ENCODE measurements at regions not wholly inside any gene's neighbourhood (a gene's known extent, or its start where the extent isn't known, plus 50 kb on each side); places are given as distances from the start of the nearest gene placed in this dataset.

GRCh38 chr3:71951842-71952241, 166.9 kb upstream of the PROK2 start:
- TF ChIP-seq CTCF (conservative IDR thresholded peaks at IDR 0.05; ENCODE audit: low read depth, low read length) (no peak), EZH2 (IDR thresholded peaks at IDR 0.05; ENCODE audit: borderline replicate concordance, low read depth, low read length, poor library complexity, severe bottlenecking) (no peak)
